HG02678 (cell line): ENCODE measurements at regions not wholly inside any gene's neighbourhood (a gene's known extent, or its start where the extent isn't known, plus 50 kb on each side); places are given as distances from the start of the nearest gene placed in this dataset.

ENCODE experiments used
- ATAC-seq: cut with Tn5 transposase; IDR thresholded peaks from one replicate; pipeline ENCODE4 v1.9.1; 2021; ENCODE audit warnings: mild to moderate bottlenecking, moderate library complexity; ENCODE audit not compliant: unreplicated experiment

- no peak for ATAC-seq
Measured at GRCh38 chr4:100811046-100811445, 293.2 kb upstream of the EMCN start.

- ATAC-seq = no peak
Measured at GRCh38 chr4:100809506-100809905, 291.7 kb upstream of the EMCN start.

- ATAC-seq = no peak
Measured at GRCh38 chr4:100806988-100807387, 289.2 kb upstream of the EMCN start.

- no peak for ATAC-seq
Measured at GRCh38 chr4:100805538-100805937, 287.7 kb upstream of the EMCN start.

- ATAC-seq = no peak
Measured at GRCh38 chr4:100804576-100805360, 286.9 kb upstream of the EMCN start.

GRCh38 chr4:100803751-100804150, 285.9 kb upstream of the EMCN start:
- no peak for ATAC-seq

- no peak for ATAC-seq
Measured at GRCh38 chr4:100799761-100800539, 282.1 kb upstream of the EMCN start.

- no peak for ATAC-seq
Measured at GRCh38 chr4:100797791-100798190, 280.0 kb upstream of the EMCN start.

GRCh38 chr4:100797356-100797755, 279.5 kb upstream of the EMCN start:
- no peak for ATAC-seq

- ATAC-seq = no peak
Measured at GRCh38 chr4:100796332-100796731, 278.5 kb upstream of the EMCN start.

- ATAC-seq = no peak
Measured at GRCh38 chr4:100795581-100795980, 277.8 kb upstream of the EMCN start.

- no peak for ATAC-seq
Measured at GRCh38 chr4:100790836-100791615, 273.2 kb upstream of the EMCN start.

- ATAC-seq = no peak
Measured at GRCh38 chr4:100789991-100790390, 272.2 kb upstream of the EMCN start.

GRCh38 chr4:100786481-100786880, 268.7 kb upstream of the EMCN start:
- no peak for ATAC-seq

GRCh38 chr4:100782356-100782755, 264.5 kb upstream of the EMCN start:
- ATAC-seq = no peak

GRCh38 chr4:100781435-100781834, 263.6 kb upstream of the EMCN start:
- ATAC-seq = no peak

GRCh38 chr4:100780126-100780525, 262.3 kb upstream of the EMCN start:
- no peak for ATAC-seq

GRCh38 chr4:100778431-100778830, 260.6 kb upstream of the EMCN start:
- ATAC-seq = no peak

GRCh38 chr4:100762738-100763137, 244.9 kb upstream of the EMCN start:
- ATAC-seq = no peak

- no peak for ATAC-seq
Measured at GRCh38 chr4:100754751-100755150, 236.9 kb upstream of the EMCN start.

- ATAC-seq = no peak
Measured at GRCh38 chr4:100746141-100746739, 228.4 kb upstream of the EMCN start.
